H1 (cell line): ENCODE measurements at regions not wholly inside any gene's neighbourhood (a gene's known extent, or its start where the extent isn't known, plus 50 kb on each side); places are given as distances from the start of the nearest gene placed in this dataset.

ENCODE experiments used
- CBX5 ChIP-seq: fragments of 300-800, 300-1000 bp; sonication (generic); IDR thresholded peaks from 2 replicates; pipeline ENCODE4 v1.7.1; 2016; ENCODE audit warnings: antibody characterized with exemption, low read length, low read depth
- CHD2 ChIP-seq: IDR thresholded peaks from 2 replicates; pipeline ENCODE4 v1.6.1; 2012; ENCODE audit warnings: low read length, improper control_type of control experiment
- CTCF ChIP-seq, 3 experiments: IDR thresholded peaks; 1 replicate in 2 of 3; 2 replicates in 1 of 3; pipeline versions ENCODE4 v1.5.1 to v1.6.1; 2011; ENCODE audit warnings: low read length in 3 of 3, mild to moderate bottlenecking in 3 of 3, inconsistent platforms in 2 of 3, low read depth in 1 of 3, moderate library complexity in 1 of 3; ENCODE audit not compliant: insufficient read depth in 1 of 3; ENCODE audit errors: control extremely low read depth in 1 of 3
- EP300 ChIP-seq, 2 experiments: IDR thresholded peaks; 1 replicate in 1 of 2; 2 replicates in 1 of 2; pipeline ENCODE4 v1.6.1; 2011 to 2012; ENCODE audit warnings: low read depth in 2 of 2, low read length in 2 of 2, mild to moderate bottlenecking in 2 of 2, borderline replicate concordance in 1 of 2, inconsistent platforms in 1 of 2, moderate library complexity in 1 of 2
- EZH2 ChIP-seq: fragments of 200-600 bp; sonication (generic); IDR thresholded peaks from 2 replicates; pipeline ENCODE4 v1.7.1; 2012; ENCODE audit warnings: low read depth, mild to moderate bottlenecking, moderate library complexity, low read length, inconsistent platforms; ENCODE audit not compliant: severe bottlenecking
- GTF2F1 ChIP-seq: IDR thresholded peaks from 2 replicates; pipeline ENCODE4 v1.6.1; 2012; ENCODE audit warnings: low read depth, low read length, improper control_type of control experiment, borderline replicate concordance
- JUND ChIP-seq: IDR thresholded peaks from 2 replicates; pipeline ENCODE4 v1.6.1; 2011; ENCODE audit warnings: mild to moderate bottlenecking, improper control_type of control experiment, low read length
- MAFK ChIP-seq: IDR thresholded peaks from 2 replicates; pipeline ENCODE4 v1.6.1; 2012; ENCODE audit warnings: low read depth, mild to moderate bottlenecking, improper control_type of control experiment, low read length
- POLR2A ChIP-seq, 2 experiments: IDR thresholded peaks; 1 replicate in 1 of 2; 2 replicates in 1 of 2; pipeline ENCODE4 v1.6.1; 2011; ENCODE audit warnings: low read depth in 2 of 2, low read length in 2 of 2, mild to moderate bottlenecking in 2 of 2; ENCODE audit errors: control extremely low read depth in 1 of 2
- POLR2AphosphoS5 ChIP-seq: IDR thresholded peaks from 2 replicates; pipeline ENCODE4 v1.6.1; 2011; ENCODE audit warnings: low read depth, low read length
- RBBP5 ChIP-seq: IDR thresholded peaks from 2 replicates; pipeline ENCODE4 v1.7.1; 2012; ENCODE audit warnings: low read depth, mild to moderate bottlenecking, inconsistent platforms, low read length, moderate library complexity, borderline replicate concordance
- RNF2 ChIP-seq: fragments of 200-900, 300-1000 bp; sonication (generic); IDR thresholded peaks from 2 replicates; pipeline ENCODE4 v1.7.1; 2016; ENCODE audit warnings: borderline replicate concordance, low read depth, mild to moderate bottlenecking, antibody characterized with exemption, low read length; ENCODE audit not compliant: poor library complexity, severe bottlenecking; ENCODE audit errors: missing control alignments
- TF ChIP-seq, protein P1 (sequence below): IDR thresholded peaks from 2 replicates; pipeline ENCODE4 v1.6.1; 2012; ENCODE audit warnings: inconsistent platforms

- TF ChIP-seq, protein P1, sequence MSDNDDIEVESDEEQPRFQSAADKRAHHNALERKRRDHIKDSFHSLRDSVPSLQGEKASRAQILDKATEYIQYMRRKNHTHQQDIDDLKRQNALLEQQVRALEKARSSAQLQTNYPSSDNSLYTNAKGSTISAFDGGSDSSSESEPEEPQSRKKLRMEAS: no peak
- TF ChIP-seq RNF2 (no peak), JUND (no peak), EP300 (IDR thresholded peaks at IDR 0.05; ENCODE audit: borderline replicate concordance in 1 of 2, low read depth in 2 of 2, low read length in 2 of 2) (no peak), POLR2AphosphoS5 (no peak), CHD2 (no peak), RBBP5 (no peak), MAFK (no peak), EZH2 (no peak), CTCF (IDR thresholded peaks at IDR 0.05; ENCODE audit: control extremely low read depth in 1 of 3, insufficient read depth in 1 of 3, low read depth in 1 of 3, low read length in 3 of 3) (no peak), POLR2A (IDR thresholded peaks at IDR 0.05; ENCODE audit: control extremely low read depth in 1 of 2, low read depth in 2 of 2, low read length in 2 of 2) (no peak), GTF2F1 (no peak), CBX5 (no peak)
Observed at GRCh38 chr15:98062869-98063268, 102.4 kb downstream of the ARRDC4 start.
